HG02642 (cell line): ENCODE measurements at regions not wholly inside any gene's neighbourhood (a gene's known extent, or its start where the extent isn't known, plus 50 kb on each side); places are given as distances from the start of the nearest gene placed in this dataset.
"Not testable (repeated sequence)": the region's sequence is repeated elsewhere in the genome, so short reads cannot be mapped to it uniquely, and the experiment has no call there.

ENCODE experiments used
- ATAC-seq: cut with Tn5 transposase; IDR thresholded peaks from one replicate; pipeline ENCODE4 v1.9.1; 2021; ENCODE audit warnings: mild to moderate bottlenecking; ENCODE audit not compliant: unreplicated experiment, poor library complexity

GRCh38 chr3:148510561-148510960, 187.1 kb upstream of the AGTR1 start:
- ATAC-seq, result no peak

DNA sequence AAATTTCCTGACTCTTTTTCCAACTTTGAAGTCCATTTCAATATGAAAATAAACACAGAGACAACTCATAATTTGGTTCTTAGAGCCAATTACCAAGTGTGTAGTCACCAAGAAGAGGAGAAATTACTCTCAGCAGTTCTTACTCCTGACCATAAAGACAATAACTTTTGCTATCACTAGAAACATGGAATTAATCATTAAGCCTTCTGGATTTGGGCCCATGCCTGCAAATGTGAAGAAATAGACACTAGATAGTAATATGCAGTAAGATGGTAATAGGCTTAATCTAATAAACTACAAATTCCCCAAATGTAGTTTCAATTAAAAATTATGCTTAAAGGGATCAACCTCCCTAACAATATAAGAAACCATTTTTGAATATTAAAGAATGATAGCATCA, 185.1 kb upstream of the AGTR1 start:
- ATAC-seq, result no peak

DNA sequence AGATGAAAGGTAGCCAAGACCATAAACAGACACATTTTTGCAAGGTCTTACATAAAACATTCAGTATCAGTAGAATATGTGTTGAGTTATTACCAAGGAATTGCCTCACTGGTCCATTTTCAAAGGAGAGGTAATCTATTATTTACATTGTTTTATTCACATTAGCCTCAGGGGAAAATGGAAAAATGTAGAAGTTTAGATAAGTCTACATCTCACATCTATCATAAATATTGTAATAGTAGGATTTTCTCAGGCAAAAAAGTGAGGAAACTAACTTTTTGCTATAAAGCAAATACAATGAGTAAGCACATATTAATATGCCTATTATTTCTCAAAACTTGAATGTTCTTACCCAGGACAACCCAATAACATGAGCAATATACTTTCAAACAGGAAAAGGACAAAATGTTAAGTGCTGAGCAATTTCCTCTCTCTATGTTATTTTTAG, 184.6 kb upstream of the AGTR1 start:
- ATAC-seq, result no peak

GRCh38 chr3:148518520-148518919, 179.2 kb upstream of the AGTR1 start:
- no peak for ATAC-seq

- ATAC-seq, result not testable (repeated sequence)
Measured at GRCh38 chr3:148525621-148526020, 172.1 kb upstream of the AGTR1 start.

DNA sequence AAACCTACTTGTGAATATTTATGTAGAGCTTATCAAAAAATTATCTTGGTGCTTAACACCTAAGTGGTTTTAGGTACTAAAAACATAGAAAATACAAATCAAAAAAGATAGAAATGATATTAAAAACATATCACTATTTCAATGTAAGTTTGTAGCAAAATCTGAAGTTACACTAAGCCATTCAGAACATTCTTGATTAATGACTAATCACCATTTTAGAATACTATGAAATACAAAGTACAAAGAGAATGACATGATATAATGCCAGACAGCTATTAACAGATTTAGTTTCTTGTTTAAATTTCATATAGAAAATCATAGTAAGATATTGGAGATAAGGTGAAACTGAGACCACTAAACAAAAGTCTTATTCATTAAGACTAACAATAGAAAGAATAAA, 169.7 kb upstream of the AGTR1 start:
- no peak for ATAC-seq

DNA sequence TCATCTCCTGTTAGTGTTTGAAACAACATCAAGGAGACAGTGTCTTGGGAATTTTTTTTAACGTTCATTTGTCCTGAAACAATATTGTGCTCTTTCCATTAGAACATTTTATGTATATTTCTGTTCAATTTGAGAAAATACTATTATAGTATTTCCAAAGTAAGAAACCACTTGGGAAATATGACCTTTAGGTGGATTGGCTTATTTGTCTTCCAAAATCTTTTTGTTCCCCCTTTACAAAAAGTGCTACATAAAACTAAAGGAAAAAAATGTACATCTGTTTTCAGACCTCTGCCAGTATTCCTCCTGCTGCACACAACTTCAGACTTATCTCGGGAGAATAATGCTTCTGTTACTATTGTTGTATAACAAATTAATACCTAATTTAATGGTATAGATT, 165.9 kb upstream of the AGTR1 start:
- no peak for ATAC-seq

DNA sequence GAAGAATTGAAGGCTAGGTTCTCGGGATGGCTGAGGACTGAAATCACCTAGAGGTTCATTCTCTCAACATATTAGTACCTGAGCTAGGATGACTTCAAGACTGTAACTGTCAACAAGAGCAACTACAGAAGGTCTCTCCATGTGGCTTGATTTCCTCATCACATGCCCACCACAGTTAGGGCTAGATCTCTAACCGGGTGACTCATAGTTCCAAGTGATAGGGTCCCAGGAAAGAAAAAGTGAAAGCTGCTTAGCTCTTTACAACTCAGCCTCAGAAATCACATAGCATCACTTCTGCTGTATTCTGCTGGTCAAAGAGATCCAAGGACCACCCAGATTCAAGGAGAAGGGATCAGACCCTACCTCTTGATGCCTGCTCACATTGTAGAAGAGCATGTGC, 165.4 kb upstream of the AGTR1 start:
- ATAC-seq, result no peak

DNA sequence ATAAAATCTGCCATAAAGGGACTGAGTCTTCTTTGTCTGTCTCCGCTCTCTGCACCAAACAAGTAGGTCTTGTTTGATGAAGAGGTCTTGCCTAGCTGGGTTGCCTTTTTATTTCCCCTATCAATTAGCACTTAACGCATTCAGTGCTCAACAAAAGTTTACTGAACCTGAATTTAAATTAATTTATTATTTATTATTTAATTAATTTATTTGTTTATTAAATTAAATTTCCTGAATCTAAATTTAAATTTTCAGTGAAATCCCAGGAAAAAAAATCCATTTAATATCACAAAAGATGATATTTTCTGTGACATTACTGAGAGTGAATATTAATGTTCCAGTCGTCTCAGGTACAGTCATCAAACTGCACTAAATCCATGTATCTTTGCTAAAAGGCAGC, 164.9 kb upstream of the AGTR1 start:
- no peak for ATAC-seq

DNA sequence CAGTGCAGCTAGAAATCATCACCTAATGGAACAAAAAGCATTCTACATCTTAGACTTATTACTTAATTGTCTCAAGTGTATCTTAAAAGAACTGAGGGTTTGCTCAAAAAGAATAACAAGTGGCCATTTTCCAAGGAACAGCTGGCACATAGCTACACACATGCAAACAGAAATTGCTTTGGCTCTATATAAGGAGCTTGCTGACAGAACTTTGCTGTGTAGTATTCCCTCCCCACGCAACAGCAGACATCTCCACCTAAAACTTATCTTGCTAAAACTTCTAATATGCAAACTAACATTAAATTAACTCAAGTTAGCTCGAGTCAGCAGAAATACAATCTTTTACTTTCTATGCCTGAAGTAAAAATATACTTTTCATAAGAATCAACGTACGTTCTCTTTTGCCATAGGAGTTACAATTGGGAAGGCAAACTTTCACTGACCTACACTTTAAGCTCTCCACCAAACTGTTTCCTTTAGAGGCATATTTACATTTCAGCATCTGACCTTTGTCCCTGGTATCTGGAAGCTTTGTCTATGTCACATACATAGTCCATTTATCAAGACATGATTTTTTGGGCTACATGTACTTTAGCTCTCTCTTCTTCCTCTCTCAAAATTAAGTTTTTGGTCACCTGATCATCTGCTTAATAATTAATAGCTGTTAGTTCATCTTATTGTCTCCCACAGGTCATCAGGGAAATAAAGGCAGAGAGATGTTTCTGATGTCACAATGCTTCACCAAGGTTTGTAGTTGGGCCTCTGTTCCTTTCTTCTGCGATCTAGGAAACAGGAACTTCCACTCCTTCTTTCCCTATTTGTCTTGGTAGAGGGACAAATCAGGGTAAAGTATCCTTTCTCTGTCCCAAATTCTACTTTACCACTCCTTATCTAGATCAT, 163.4 kb upstream of the AGTR1 start:
- no peak for ATAC-seq

GRCh38 chr3:148535001-148535400, 162.7 kb upstream of the AGTR1 start:
- no peak for ATAC-seq

- ATAC-seq, result no peak
Measured at GRCh38 chr3:148540266-148540665, 157.4 kb upstream of the AGTR1 start.

DNA sequence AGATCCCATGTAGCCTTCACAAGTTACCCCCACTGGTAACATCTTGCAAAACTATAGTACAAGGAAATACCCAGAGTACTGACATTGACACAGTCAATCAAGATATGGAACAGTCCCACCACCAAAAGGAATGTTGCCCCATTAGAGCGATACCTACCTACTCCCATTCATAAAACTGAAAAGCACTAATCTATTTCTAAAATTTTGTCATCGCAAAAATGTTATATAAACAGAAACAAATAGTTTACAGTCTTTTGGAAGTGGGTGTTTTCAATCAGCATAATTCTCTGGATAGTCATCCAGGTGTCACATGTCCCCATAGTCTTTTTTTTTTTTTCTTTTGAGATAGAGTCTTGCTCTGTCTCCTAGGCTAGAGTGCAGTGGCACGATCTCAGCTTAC, 156.9 kb upstream of the AGTR1 start:
- no peak for ATAC-seq

DNA sequence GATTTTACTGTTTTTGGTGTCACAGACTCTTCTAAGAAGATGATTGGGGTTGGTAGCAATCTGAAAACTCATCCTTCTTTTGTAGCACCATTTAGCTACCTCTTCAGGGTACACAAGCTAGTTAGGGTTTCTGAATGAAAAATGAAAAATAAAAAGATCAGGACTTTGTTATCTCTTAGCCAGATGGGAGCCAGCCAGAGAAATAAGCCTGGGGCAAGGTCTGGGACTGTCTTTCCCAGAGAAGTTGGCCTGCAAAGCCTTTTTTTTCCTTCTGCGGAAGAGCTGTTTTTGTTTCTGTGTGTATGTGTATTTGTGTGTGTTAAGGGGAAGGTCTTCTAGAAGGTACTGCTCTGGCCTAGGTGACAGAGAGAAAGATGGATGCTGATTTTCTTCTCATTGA, 150.7 kb upstream of the AGTR1 start:
- ATAC-seq, result no peak

GRCh38 chr3:148551767-148552260, 145.9 kb upstream of the AGTR1 start:
- no peak for ATAC-seq

DNA sequence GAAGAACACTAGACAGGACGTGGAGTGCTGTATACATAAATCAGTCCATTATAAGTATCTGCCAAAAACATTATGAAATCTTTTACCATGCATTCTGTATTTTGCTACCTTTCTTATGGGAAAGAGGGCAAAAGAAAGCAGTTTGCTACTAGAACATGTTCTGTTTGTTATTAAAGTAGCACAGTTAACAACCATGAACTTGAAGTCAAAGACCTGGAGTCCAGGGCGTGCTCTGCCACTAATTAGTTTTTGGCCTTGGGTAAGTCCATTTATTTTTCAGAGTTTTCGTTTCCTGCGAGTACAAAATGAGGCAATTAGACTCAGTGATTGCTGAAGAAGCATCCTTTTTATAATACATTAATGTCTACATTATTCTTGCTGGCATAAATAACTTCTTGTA, 143.3 kb upstream of the AGTR1 start:
- no peak for ATAC-seq

DNA sequence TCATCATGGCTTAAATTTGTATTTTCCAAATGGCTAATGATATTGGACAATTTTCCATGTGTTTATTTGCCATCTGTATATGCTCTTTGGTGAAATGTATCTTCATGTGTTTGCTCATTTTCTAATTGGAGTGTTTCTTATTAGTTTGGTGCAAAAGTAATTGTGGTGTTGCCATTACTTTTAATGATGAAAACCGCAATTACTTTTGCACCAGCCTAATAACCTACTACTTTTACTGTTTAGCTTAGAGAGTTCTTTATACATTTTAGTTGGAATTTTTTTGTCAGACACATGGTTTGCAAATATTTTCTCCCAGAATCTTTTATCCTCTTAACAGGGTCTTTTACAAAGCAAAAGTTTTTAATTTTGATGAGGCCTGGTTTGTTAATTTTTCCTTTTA, 141.0 kb upstream of the AGTR1 start:
- ATAC-seq, result no peak

DNA sequence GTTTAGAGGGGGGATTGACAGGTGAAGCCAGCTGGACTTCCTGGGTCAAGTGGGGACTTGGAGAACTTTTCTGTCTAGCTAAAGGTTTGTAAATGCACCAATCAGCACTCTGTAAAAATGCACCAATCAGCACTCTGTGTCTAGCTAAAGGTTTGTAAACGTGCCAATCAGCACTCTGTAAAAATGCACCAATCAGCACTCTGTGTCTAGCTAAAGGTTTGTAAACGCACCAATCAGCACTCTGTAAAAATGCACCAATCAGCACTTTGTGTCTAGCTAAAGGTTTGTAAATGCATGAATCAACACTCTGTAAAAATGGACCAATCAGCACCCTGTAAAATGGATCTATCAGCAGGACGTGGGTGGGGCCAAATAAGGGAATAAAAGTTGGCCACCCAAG, 120.1 kb upstream of the AGTR1 start:
- ATAC-seq, result not testable (repeated sequence)

DNA sequence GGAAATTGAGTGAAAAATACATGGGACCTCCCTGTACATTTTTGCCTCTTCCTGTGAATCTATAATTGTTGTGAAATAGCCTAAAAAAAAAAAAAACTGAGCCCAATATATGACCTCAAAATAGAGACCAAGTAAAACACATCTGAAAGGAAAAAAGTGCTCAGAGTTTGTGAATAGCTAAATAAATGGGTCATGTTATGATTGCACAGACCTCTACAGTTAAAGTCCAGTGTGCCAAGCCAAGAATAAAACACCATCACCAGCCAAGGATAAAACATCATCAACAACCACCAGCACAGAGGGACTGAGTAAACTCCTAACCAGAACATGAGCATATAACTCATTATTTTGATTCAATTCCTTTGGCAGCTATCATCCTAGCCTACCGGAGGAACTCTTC, 115.6 kb upstream of the AGTR1 start:
- ATAC-seq, result no peak

DNA sequence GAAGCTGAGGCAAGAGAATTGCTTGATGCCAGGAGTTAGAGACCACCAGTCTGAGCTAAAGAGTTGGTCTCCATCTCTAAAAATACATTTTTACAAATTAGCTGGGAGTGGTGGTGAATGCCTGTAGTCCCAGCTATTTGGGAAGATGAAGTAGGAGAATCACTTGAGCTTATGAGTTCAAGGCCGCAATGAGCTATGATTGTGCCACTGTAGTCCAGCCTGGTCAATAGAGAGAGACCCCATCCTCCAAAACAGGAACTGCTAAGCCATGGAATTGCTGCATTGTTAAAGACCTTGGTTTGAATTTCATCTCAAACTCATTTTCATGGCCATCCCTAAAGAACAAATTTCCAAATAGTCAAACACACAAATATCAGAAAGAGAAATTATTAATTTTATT, 113.9 kb upstream of the AGTR1 start:
- no peak for ATAC-seq

- ATAC-seq, result no peak
Measured at GRCh38 chr3:148584438-148584837, 113.3 kb upstream of the AGTR1 start.
